ENCODE measurements at regions not wholly inside any gene's neighbourhood (a gene's known extent, or its start where the extent isn't known, plus 50 kb on each side); places are given as distances from the start of the nearest gene placed in this dataset.

- no peak overlapping the region for H3K4me3 ChIP-seq (ENCODE audit: control extremely low read depth in 1 of 5, extremely low read depth in 1 of 5, insufficient read depth in 1 of 5, low read depth in 2 of 5, low read length in 4 of 5)
- POLR2A ChIA-PET, result no interaction called here
- no peak overlapping the region for H3K27ac ChIP-seq (ENCODE audit: low read length in 2 of 2)
- 94% methylated on average over 10 of the region's 12 CpGs for WGBS (ENCODE audit: insufficient coverage)
- H3K4me1 Mint-ChIP-seq, result no peaks in the 10 kb centered on the region
- no peak for DNase-seq
- H3K9ac ChIP-seq (ENCODE audit: low read length), result no peak overlapping the region
- H4K20me1 ChIP-seq (ENCODE audit: control insufficient read depth, insufficient read depth, low read length, poor library complexity, severe bottlenecking), result no peaks in the 10 kb centered on the region
- H2AFZ ChIP-seq (ENCODE audit: insufficient read depth, low read depth, low read length, poor library complexity, severe bottlenecking), result no peak overlapping the region
- no peak overlapping the region for H3K4me2 ChIP-seq (replicated peaks; ENCODE audit: low read depth, low read length, poor library complexity, severe bottlenecking)
- intact Hi-C loops (cut with micrococcal nuclease), result no loop called here
- H3K9me3 Mint-ChIP-seq (ENCODE audit: insufficient read depth), result no peaks in the 10 kb centered on the region
- no peak for ATAC-seq (ENCODE audit: low read depth)
- H3K9me3 ChIP-seq (ENCODE audit: control extremely low read depth in 1 of 3, control insufficient read depth in 2 of 3, insufficient read depth in 1 of 3, low read length in 2 of 3), result no peaks in the 10 kb centered on the region
- no peaks in the 10 kb centered on the region for H3K79me2 ChIP-seq (ENCODE audit: control insufficient read depth, insufficient read depth, low read length)
- no peaks in the 10 kb centered on the region for H3K4me1 ChIP-seq (ENCODE audit: control insufficient read depth in 2 of 2, insufficient read depth in 2 of 2, low read length in 2 of 2)
- no peaks in the 10 kb centered on the region for H3K27me3 ChIP-seq (replicated peaks in 1 of 4; ENCODE audit: control extremely low read depth in 1 of 4, control insufficient read depth in 3 of 4, insufficient read depth in 4 of 4, low read length in 3 of 4)
- TF ChIP-seq CTCF (IDR thresholded peaks at IDR 0.05), result no peak
- TF ChIP-seq EZH2 (IDR thresholded peaks at IDR 0.05; ENCODE audit: borderline replicate concordance, insufficient read depth, low read depth, low read length, poor library complexity, severe bottlenecking), result no peak
- CTCF ChIA-PET, result interaction anchor here (0.7 to 1.2 kb wide), 2 partner anchors 12 to 94 kb away, joined by 3 read pairs; no protein-coding TSS in a partner anchor
- H3K27me3 Mint-ChIP-seq, result peaks cover 7% of the 10 kb centered on the region
- no peaks in the 10 kb centered on the region for H3K36me3 ChIP-seq (replicated peaks in 1 of 2; ENCODE audit: control extremely low read depth in 1 of 2, control insufficient read depth in 1 of 2, extremely low read depth in 1 of 2, insufficient read depth in 2 of 2, low read length in 1 of 2)
- no peak overlapping the region for H3K27ac Mint-ChIP-seq
- no peak overlapping the region for H3K4me3 Mint-ChIP-seq
These were observed 159.1 kb upstream of the TOP1 start for GRCh38 chr20:40869218-40870147.

Measured in B cell (primary cell).